ENCODE measurements at regions not wholly inside any gene's neighbourhood (a gene's known extent, or its start where the extent isn't known, plus 50 kb on each side); places are given as distances from the start of the nearest gene placed in this dataset.

GRCh38 chr2:79355569-79355968 lies 157.3 kb upstream of the CTNNA2 start:
- DNase-seq, result no peak

DNA sequence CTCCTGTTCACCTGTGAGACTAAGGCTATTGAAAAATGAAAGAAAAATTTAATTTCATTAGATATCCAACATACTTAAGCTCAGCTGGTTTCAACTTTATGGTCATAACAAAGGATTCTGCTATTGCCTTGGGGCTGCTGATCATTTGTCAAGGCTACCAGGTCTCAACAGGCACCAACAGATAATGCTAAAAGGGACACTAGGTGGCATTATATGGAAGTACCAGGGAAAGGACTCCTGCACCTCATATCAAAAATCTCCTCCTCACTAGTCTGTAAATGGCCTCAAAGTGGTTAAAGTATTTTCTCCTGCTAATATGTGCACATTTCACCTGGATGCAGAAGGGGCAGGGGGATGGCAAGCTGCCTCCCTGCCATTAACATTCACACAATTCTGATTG lies 167.9 kb upstream of the REG3A start:
- DNase-seq, result no peak

DNA sequence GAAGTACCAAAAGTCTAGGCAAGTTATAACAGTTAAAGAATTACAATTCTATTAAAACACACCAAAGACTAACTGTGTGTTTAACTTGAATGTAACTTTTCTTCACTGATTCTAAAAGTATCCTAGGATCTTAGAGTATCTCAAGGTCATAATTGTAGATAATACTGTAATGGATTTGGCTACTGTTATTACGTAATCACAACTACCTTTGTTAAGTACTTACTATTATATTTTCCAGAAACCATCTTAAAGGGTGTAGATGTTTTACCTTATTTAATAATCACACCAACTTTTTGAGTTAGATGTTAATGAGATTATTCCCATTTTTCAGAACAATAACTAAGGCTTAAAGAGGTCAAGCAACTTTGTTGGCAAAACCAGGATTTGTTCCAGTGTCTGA lies 161.3 kb upstream of the REG3A start:
- DNase-seq, result no peak

DNA sequence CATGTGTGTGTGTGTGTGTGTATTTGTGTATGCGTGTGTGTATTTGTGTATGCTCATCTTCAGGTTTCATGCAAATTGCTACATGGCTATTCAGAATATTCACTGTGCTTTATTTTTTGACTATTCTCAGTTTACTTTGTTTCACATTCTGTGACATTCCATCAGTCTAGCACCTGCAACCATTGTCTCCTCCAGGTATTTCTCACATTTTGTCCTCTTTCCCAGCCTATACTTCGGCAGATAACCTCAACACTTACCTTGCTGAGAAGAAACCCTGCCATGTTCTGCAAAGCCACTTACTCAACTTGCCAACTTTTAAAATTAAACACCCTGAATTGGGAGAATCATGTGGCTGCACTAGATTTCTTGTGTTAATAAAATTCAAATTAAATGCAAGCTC lies 135.4 kb upstream of the REG3A start:
- DNase-seq, result no peak

GRCh38 chr2:79292958-79293315 lies 133.4 kb upstream of the REG3A start:
- no peak for DNase-seq

DNA sequence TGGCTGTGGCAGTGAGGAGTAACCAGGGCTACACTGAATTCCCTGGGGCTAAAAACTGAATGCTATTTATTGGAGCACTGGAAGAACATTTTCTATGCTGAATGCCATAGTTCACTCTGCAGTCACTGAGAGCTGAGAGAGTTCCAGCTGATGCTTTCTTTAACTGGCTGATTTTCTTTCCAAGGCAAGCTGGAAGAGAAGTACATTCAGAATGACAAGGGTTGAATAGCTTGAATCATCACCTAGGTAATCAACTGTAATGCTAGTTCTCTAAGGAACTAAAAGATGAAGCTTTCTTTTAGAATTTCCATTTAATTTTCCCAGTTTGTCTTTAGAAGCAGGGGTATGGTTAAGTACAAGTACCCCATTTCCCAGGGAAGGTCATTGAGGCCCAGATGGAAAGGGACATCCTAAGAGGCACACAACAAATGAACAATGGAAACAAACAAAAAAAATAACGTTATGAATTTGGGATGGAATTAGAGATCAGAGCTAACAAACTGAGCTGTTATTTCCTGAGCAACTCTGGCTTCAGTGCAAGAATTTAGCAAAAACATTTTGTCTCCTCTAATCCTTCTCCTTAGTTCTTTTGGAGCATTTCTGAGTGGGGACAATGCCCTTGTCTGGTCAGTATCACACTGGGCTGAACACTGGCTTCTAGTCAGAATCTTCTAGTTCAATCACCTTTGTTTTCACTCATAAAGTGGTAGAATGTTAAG lies 132.8 kb upstream of the REG3A start:
- DNase-seq, result no peak

GRCh38 chr2:79275863-79276262 lies 116.3 kb upstream of the REG3A start:
- no peak for DNase-seq

- no peak for DNase-seq
These were observed 115.6 kb upstream of the REG3A start for GRCh38 chr2:79275197-79275596.

DNA sequence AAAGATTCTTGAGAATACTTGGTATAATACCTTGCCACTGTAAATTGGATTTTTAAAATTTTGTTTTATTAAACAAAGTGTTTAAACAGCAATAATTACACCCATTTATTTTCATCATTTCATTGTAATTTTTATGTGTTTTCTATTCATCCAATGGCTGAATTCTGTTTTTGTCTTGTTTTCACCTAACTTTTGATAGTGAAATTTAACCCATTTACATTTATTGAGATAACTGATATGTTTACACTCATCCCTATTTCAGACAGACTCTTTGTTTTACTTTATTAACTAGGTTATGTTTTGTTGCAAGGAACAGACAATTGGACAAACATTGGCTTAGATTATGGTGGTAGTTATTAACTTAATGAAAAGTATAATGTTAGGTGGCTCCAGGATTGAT lies 113.1 kb upstream of the REG3A start:
- DNase-seq, result no peak

DNA sequence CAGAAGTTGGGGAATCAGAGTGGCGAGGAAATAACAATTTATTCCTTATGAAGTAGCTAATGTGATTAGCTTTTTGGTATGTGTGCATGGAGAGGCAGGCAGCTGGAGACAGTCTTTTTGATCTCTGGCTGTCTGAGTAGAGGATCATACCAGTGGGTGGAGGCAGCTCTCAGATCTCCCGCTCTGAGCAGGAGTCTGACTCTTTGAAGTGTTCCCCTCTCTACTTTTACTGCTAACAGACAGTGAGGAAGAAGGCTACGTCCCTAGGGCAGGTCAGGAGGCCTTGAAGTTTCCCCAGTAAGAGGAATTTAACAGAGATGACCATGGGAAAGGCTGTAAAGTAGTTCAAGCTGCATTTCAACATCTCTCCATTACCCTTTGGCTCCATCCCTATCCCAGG lies 111.9 kb upstream of the REG3A start:
- DNase-seq, result no peak

DNA sequence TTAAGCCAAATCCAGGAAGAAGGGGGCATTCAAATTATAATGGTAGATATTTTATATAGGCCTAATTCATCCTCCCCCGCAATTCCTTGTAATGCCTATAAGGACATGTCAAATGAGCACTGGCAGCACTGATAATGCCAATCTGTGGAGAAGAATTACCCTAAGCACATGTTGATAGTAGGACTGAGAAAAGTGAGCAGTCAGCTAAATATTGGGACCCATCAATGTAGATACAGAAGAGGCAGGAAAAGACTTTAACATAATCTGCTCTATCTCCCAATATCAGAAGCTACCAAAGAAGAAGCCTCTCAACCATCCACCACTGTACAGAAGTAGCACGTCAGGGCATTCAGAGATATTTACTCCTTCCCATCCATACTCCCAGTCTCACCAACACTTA lies 101.3 kb upstream of the REG3A start:
- DNase-seq, result no peak

DNA sequence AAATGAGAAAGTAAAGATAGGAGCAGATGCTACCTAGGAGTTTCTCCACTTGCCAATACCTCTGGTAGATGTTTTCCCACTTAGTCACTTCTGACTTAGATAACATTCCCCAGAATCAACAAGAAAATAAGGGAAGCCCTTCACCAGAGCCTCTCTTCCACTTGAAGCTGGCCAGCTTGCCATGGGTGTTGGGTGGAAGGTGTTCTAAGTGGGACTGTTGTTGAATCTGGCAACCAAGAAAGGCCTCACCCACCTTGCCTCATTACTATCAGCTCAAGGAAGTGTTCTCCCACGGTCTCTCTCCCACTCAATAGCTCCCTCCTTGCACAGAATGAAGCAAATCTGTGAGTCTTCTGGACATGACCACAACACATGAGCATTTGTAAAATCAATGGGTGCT lies 100.4 kb upstream of the REG3A start:
- DNase-seq, result no peak

DNA sequence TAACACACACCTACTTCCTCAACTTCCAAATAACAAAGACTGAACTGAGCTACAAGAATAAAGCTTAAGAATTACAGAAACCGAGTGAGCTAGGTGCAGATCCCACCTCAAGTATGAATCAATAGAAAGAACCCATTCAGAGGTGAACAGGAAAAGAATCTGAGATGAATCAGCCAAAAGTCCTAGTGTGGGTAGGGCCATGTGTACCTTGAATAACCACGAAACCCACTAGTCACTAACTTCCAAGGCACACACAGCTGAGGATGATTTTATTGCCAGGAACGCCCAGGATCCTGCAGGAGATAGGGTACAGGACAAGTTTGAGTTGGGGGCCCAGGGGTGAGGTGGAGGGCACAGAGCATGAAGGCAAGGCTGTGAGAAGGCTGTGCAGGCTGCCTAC lies 99.7 kb upstream of the REG3A start:
- DNase-seq, result no peak

DNA sequence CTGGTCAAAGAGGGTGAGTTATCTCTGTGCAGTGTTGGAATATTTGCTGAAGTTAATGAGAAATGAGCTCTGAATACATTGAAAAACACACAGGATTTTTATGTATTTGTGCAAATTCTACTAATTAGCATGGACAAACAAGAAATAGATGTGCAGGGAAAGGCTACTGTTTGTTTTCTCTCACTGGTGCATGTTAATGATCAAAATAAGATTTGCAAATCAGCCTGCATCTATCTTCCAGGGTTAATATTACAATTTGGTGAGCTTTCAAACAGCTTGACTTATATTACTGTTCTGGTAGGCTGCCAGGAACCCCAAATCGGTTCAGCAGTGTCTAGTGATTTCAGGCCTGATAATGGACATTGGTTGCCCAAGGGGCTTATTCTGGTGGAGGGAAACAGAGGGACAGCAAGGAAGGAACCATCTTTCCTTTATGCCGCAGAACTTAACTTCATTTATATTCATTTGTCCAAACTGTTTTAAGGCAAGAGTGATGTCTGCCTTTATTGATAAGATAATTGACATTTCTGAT lies 93.8 kb upstream of the REG3A start:
- no peak for DNase-seq

DNA sequence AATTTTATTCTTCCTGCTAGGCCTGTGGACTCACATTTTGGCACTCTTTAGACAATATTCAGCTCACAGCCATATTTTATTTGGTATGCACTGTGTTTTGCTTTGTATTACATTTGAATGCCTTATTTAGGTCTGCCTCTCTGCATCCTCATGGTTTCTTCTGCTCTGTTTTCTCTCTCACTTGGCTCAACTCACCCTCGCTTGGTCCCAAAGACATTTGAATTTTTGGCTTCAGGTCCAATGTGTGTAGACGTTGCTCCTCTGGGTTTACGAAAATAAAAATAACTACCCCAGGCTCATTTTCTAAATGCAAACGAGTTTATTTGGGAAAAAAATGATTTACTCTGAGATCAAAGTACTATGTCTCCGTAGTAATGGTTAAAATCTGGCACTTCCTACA lies 91.1 kb upstream of the REG3A start:
- DNase-seq, result no peak

- DNase-seq, result no peak
These were observed 89.2 kb upstream of the REG3A start for GRCh38 chr2:79248776-79249175.

- no peak for DNase-seq
These were observed 75.6 kb upstream of the REG3A start for GRCh38 chr2:79235135-79235534.

- no peak for DNase-seq
These were observed 64.0 kb upstream of the REG3A start for GRCh38 chr2:79223539-79223938.

DNA sequence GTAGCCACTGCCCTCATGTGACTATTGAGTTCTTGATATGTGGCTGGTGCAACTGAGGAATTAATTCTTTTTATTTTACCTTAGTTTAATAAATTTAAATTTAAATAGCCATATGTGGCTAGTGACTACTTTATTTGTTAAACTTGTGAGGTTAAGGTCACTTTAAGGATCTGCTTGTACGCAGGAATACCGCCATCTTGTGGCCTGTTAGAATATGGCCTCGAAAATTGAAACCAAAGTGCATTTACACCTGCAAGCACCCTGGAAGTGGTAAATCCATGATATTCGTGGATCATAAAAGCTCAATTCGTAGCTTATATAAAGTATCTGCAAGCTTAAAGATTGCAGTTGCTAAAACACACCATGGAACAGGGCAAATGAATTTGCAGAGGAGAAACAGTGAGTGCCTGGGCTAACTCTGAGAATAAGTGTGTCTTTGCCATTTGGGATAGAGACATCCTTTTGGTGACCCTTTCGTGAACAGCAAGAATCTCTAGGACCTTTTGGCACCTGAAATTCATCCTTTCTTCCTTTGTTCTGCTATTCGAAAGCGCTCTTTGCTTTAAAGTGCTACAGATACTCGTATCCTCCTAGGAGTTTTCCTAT lies 59.9 kb upstream of the REG3A start:
- peak; percentile 20 to 53 (median 36) for DNase-seq

- no peak for DNase-seq
These were observed 50.8 kb upstream of the REG3A start for GRCh38 chr2:79210274-79210917.

All from muscle of back (tissue), 3 donors.